Psoas muscle (tissue), 7 donors: ENCODE measurements at regions not wholly inside any gene's neighbourhood (a gene's known extent, or its start where the extent isn't known, plus 50 kb on each side); places are given as distances from the start of the nearest gene placed in this dataset.

Source experiments
- ATAC-seq, 4 donors: fragments of 200-7000 bp; cut with Tn5 transposase; one replicate each; pipeline ENCODE4 v1.9.1; 2020; ENCODE audit warnings: moderate library complexity in 3 of 4, mild to moderate bottlenecking in 2 of 4
- DNase-seq, 2 donors: peaks; one replicate each; pipeline ENCODE4 v3.0.0-alpha.2; 2020
- H3K27ac ChIP-seq: fragments of 200-600 bp; one replicate; pipeline ENCODE4 v1.8.0; 2022
- H3K27me3 ChIP-seq, 3 donors: fragments of 200-600 bp in 1 of 3; one replicate each; pipeline versions ENCODE4 v1.6.1 to v1.8.0; 2013 to 2022; ENCODE audit warnings: low read length in 2 of 3, mild to moderate bottlenecking in 2 of 3, moderate library complexity in 1 of 3; ENCODE audit not compliant: insufficient read depth in 3 of 3
- H3K36me3 ChIP-seq, 2 donors: fragments of 200-600 bp in 1 of 2; one replicate each; pipeline versions ENCODE4 v1.6.1 to v1.8.0; 2013 to 2022; ENCODE audit warnings: low read depth in 1 of 2, mild to moderate bottlenecking in 1 of 2, moderate library complexity in 1 of 2; ENCODE audit not compliant: insufficient read depth in 1 of 2
- H3K4me1 ChIP-seq: fragments of 200-600 bp; one replicate; pipeline ENCODE4 v1.8.0; 2022
- H3K4me3 ChIP-seq: fragments of 200-600 bp; one replicate; pipeline ENCODE4 v1.8.0; 2022; ENCODE audit warnings: mild to moderate bottlenecking
- H3K9me3 ChIP-seq: fragments of 200-600 bp; one replicate; pipeline ENCODE4 v1.8.0; 2022
- CTCF ChIP-seq: fragments of 200-600 bp; IDR thresholded peaks from one replicate; pipeline ENCODE4 v1.8.0; 2022; ENCODE audit warnings: antibody characterized with exemption
- WGBS, 3 donors: extraction: QIAGEN DNeasy Blood & Tissue Kit; methylation state at CpG; one replicate each; pipeline versions ENCODE4 v1.1.6 to v1.1.7; 2013; 5-methylcytosine and 5-hydroxymethylcytosine counted together
- intact Hi-C, 2 donors: fragments of 100-400 bp; cut with DNase I; formaldehyde crosslinking; loops; one replicate each; pipeline versions ENCODE4 v1.11.0 to v1.14.2; 2022
- donor health status: healthy with polysubstance abuse.
- donor health status: DM: no; HTN: no; CAD: no; lungs with moderate emphysema.
- donor health status: Bipolar disorder and iron deficiency.
- donor health status: healthy.
- donor health status: DM: yes; HTN: yes; CAD: no.
- donor health status: DM: no; HTN: no; CAD: no.
- donor health status: DM: yes; HTN: yes; CAD: no.

GRCh38 chr1:63049135-63049534 lies 265.2 kb downstream of the ATG4C start:
- no peak overlapping the region for H3K27ac ChIP-seq
- TF ChIP-seq CTCF: no peak
- DNase-seq (no peak), ATAC-seq (no peak)
- no peaks in the 10 kb centered on the region for H3K36me3 ChIP-seq
- WGBS, 3 donors: 58 to 64% (median 64%) methylated on average over 2 of the region's 2 CpGs
- H3K4me3 ChIP-seq: no peak overlapping the region
- no peaks in the 10 kb centered on the region for H3K9me3 ChIP-seq
- H3K27me3 ChIP-seq: no peaks in the 10 kb centered on the region
- intact Hi-C loops: no loop called here
- no peaks in the 10 kb centered on the region for H3K4me1 ChIP-seq

- H3K27ac ChIP-seq: no peak overlapping the region
- no peak for TF ChIP-seq CTCF
- DNase-seq (no peak), ATAC-seq (no peak)
- H3K4me3 ChIP-seq: no peak overlapping the region
- intact Hi-C loops: no loop called here
- 69 to 76% (median 72%) methylated on average over 5 of the region's 5 CpGs for WGBS, 3 donors
- H3K27me3 ChIP-seq: no peaks in the 10 kb centered on the region
- no peaks in the 10 kb centered on the region for H3K4me1 ChIP-seq
- H3K9me3 ChIP-seq: no peaks in the 10 kb centered on the region
- no peaks in the 10 kb centered on the region for H3K36me3 ChIP-seq
Measured at GRCh38 chr1:63051356-63051755, 267.4 kb downstream of the ATG4C start.

GRCh38 chr1:63051886-63052285 lies 268.0 kb downstream of the ATG4C start:
- no peak for TF ChIP-seq CTCF
- H3K4me1 ChIP-seq: no peaks in the 10 kb centered on the region
- no peak for ATAC-seq
- no peak overlapping the region for H3K4me3 ChIP-seq
- no peak for DNase-seq
- H3K36me3 ChIP-seq: no peaks in the 10 kb centered on the region
- no peaks in the 10 kb centered on the region for H3K27me3 ChIP-seq
- no peaks in the 10 kb centered on the region for H3K9me3 ChIP-seq
- WGBS, 3 donors: 71 to 84% (median 79%) methylated on average over 6 of the region's 6 CpGs
- intact Hi-C loops: no loop called here
- no peak overlapping the region for H3K27ac ChIP-seq

- Histone ChIP-seq H3K27ac (no peak overlapping the region), H3K36me3 (no peaks in the 10 kb centered on the region), H3K4me1 (no peaks in the 10 kb centered on the region), H3K9me3 (no peaks in the 10 kb centered on the region), H3K4me3 (no peak overlapping the region), H3K27me3 (no peaks in the 10 kb centered on the region)
- no peak for ATAC-seq
- TF ChIP-seq CTCF: no peak
- DNase-seq: no peak
- WGBS, 3 donors: 64 to 73% (median 69%) methylated on average over 4 of the region's 4 CpGs
- intact Hi-C loops: no loop called here
Measured at GRCh38 chr1:63054184-63054583, 268.2 kb upstream of the FOXD3 start.

GRCh38 chr1:63063367-63063766 lies 259.0 kb upstream of the FOXD3 start:
- intact Hi-C loops: no loop called here
- DNase-seq: no peak
- no peak overlapping the region for H3K27ac ChIP-seq
- no peak for ATAC-seq
- no peaks in the 10 kb centered on the region for H3K9me3 ChIP-seq
- no peak for TF ChIP-seq CTCF
- no peaks in the 10 kb centered on the region for H3K4me1 ChIP-seq
- H3K4me3 ChIP-seq: no peak overlapping the region
- no peaks in the 10 kb centered on the region for H3K36me3 ChIP-seq
- 39 to 61% (median 57%) methylated on average over 3 of the region's 3 CpGs for WGBS, 3 donors
- no peaks in the 10 kb centered on the region for H3K27me3 ChIP-seq
